ENCODE measurements at regions not wholly inside any gene's neighbourhood (a gene's known extent, or its start where the extent isn't known, plus 50 kb on each side); places are given as distances from the start of the nearest gene placed in this dataset.

GRCh38 chr2:66228128-66228547, 206.8 kb upstream of the MEIS1 start:
- Histone ChIP-seq H3K9ac (ENCODE audit: low read depth, low read length) (no peak overlapping the region), H3K4me2 (ENCODE audit: insufficient read depth, low read length) (no peak overlapping the region), H3K79me2 (ENCODE audit: insufficient read depth, low read length) (no peaks in the 10 kb centered on the region), H4K20me1 (ENCODE audit: insufficient read depth, low read length) (no peaks in the 10 kb centered on the region), H3K4me3 (ENCODE audit: low read depth in 1 of 2, low read length in 2 of 2) (no peak overlapping the region), H3K27me3 (ENCODE audit: insufficient read depth, low read length, poor library complexity) (no peaks in the 10 kb centered on the region), H3K9me3 (ENCODE audit: insufficient read depth, low read length, severe bottlenecking) (no peaks in the 10 kb centered on the region), H3K4me1 (ENCODE audit: insufficient read depth, low read length) (no peaks in the 10 kb centered on the region), H3K36me3 (ENCODE audit: insufficient read depth, low read length) (no peaks in the 10 kb centered on the region), H2AFZ (ENCODE audit: low read depth, low read length) (no peak overlapping the region), H3K27ac (ENCODE audit: low read length) (no peak overlapping the region)
- TF ChIP-seq EZH2 (IDR thresholded peaks at IDR 0.05; ENCODE audit: borderline replicate concordance, low read depth, low read length, severe bottlenecking) (no peak), CTCF (IDR thresholded peaks at IDR 0.05; ENCODE audit: borderline replicate concordance, extremely low read depth, low read length, poor library complexity, severe bottlenecking) (no peak)
- no peak for ATAC-seq (ENCODE audit: insufficient read depth, low read depth)
- no peak for DNase-seq

GRCh38 chr2:66217039-66217585, 217.8 kb upstream of the MEIS1 start:
- H3K79me2 ChIP-seq (ENCODE audit: insufficient read depth, low read length) = no peaks in the 10 kb centered on the region
- no peak for ATAC-seq (ENCODE audit: insufficient read depth, low read depth)
- no peak for TF ChIP-seq EZH2 (IDR thresholded peaks at IDR 0.05; ENCODE audit: borderline replicate concordance, low read depth, low read length, severe bottlenecking)
- no peak for TF ChIP-seq CTCF (IDR thresholded peaks at IDR 0.05; ENCODE audit: borderline replicate concordance, extremely low read depth, low read length, poor library complexity, severe bottlenecking)
- no peaks in the 10 kb centered on the region for H3K4me1 ChIP-seq (ENCODE audit: insufficient read depth, low read length)
- no peak overlapping the region for H3K4me2 ChIP-seq (ENCODE audit: insufficient read depth, low read length)
- H3K4me3 ChIP-seq (ENCODE audit: low read depth in 1 of 2, low read length in 2 of 2) = no peak overlapping the region
- H3K36me3 ChIP-seq (ENCODE audit: insufficient read depth, low read length) = no peaks in the 10 kb centered on the region
- no peaks in the 10 kb centered on the region for H4K20me1 ChIP-seq (ENCODE audit: insufficient read depth, low read length)
- H3K27me3 ChIP-seq (ENCODE audit: insufficient read depth, low read length, poor library complexity) = no peaks in the 10 kb centered on the region
- H3K9me3 ChIP-seq (ENCODE audit: insufficient read depth, low read length, severe bottlenecking) = no peaks in the 10 kb centered on the region
- no peak for DNase-seq
- H2AFZ ChIP-seq (ENCODE audit: low read depth, low read length) = no peak overlapping the region
- H3K9ac ChIP-seq (ENCODE audit: low read depth, low read length) = no peak overlapping the region
- no peak overlapping the region for H3K27ac ChIP-seq (ENCODE audit: low read length)

- Histone ChIP-seq H3K36me3 (ENCODE audit: insufficient read depth, low read length) (no peaks in the 10 kb centered on the region), H3K4me2 (ENCODE audit: insufficient read depth, low read length) (no peak overlapping the region), H3K4me3 (ENCODE audit: low read depth in 1 of 2, low read length in 2 of 2) (no peak overlapping the region), H2AFZ (ENCODE audit: low read depth, low read length) (no peak overlapping the region), H4K20me1 (ENCODE audit: insufficient read depth, low read length) (no peaks in the 10 kb centered on the region), H3K27ac (ENCODE audit: low read length) (no peak overlapping the region), H3K9ac (ENCODE audit: low read depth, low read length) (no peak overlapping the region), H3K4me1 (ENCODE audit: insufficient read depth, low read length) (no peaks in the 10 kb centered on the region), H3K27me3 (ENCODE audit: insufficient read depth, low read length, poor library complexity) (no peaks in the 10 kb centered on the region), H3K79me2 (ENCODE audit: insufficient read depth, low read length) (no peaks in the 10 kb centered on the region), H3K9me3 (ENCODE audit: insufficient read depth, low read length, severe bottlenecking) (no peaks in the 10 kb centered on the region)
- ATAC-seq (ENCODE audit: insufficient read depth, low read depth) (no peak), DNase-seq (no peak)
- TF ChIP-seq EZH2 (IDR thresholded peaks at IDR 0.05; ENCODE audit: borderline replicate concordance, low read depth, low read length, severe bottlenecking) (no peak), CTCF (IDR thresholded peaks at IDR 0.05; ENCODE audit: borderline replicate concordance, extremely low read depth, low read length, poor library complexity, severe bottlenecking) (no peak)
These were observed 222.2 kb upstream of the MEIS1 start for GRCh38 chr2:66212749-66213148.

GRCh38 chr2:66202586-66202985, 232.3 kb upstream of the MEIS1 start:
- no peak for ATAC-seq (ENCODE audit: insufficient read depth, low read depth)
- no peaks in the 10 kb centered on the region for H4K20me1 ChIP-seq (ENCODE audit: insufficient read depth, low read length)
- no peak overlapping the region for H2AFZ ChIP-seq (ENCODE audit: low read depth, low read length)
- H3K9me3 ChIP-seq (ENCODE audit: insufficient read depth, low read length, severe bottlenecking) = no peaks in the 10 kb centered on the region
- H3K4me3 ChIP-seq (ENCODE audit: low read depth in 1 of 2, low read length in 2 of 2) = no peak overlapping the region
- TF ChIP-seq EZH2 (IDR thresholded peaks at IDR 0.05; ENCODE audit: borderline replicate concordance, low read depth, low read length, severe bottlenecking) (no peak), CTCF (IDR thresholded peaks at IDR 0.05; ENCODE audit: borderline replicate concordance, extremely low read depth, low read length, poor library complexity, severe bottlenecking) (no peak)
- no peaks in the 10 kb centered on the region for H3K4me1 ChIP-seq (ENCODE audit: insufficient read depth, low read length)
- no peak overlapping the region for H3K27ac ChIP-seq (ENCODE audit: low read length)
- no peak for DNase-seq
- no peak overlapping the region for H3K9ac ChIP-seq (ENCODE audit: low read depth, low read length)
- no peak overlapping the region for H3K4me2 ChIP-seq (ENCODE audit: insufficient read depth, low read length)
- no peaks in the 10 kb centered on the region for H3K79me2 ChIP-seq (ENCODE audit: insufficient read depth, low read length)
- H3K36me3 ChIP-seq (ENCODE audit: insufficient read depth, low read length) = no peaks in the 10 kb centered on the region
- no peaks in the 10 kb centered on the region for H3K27me3 ChIP-seq (ENCODE audit: insufficient read depth, low read length, poor library complexity)
